A549 (cell line): ENCODE measurements at regions not wholly inside any gene's neighbourhood (a gene's known extent, or its start where the extent isn't known, plus 50 kb on each side); places are given as distances from the start of the nearest gene placed in this dataset.

ENCODE experiments used
- CBX2 ChIP-seq: fragments of 200-600 bp; sonication (generic); IDR thresholded peaks from 2 replicates; pipeline ENCODE4 v1.6.1; 2016; ENCODE audit warnings: low read depth, mild to moderate bottlenecking, borderline replicate concordance
- CBX8 ChIP-seq: fragments of 200-600 bp; sonication (generic); IDR thresholded peaks from 2 replicates; pipeline ENCODE4 v1.6.1; 2016
- CEBPB ChIP-seq, 2 experiments: fragments of >200 bp in 1 of 2; sonication (Bioruptor Twin) in 1 of 2; formaldehyde crosslinking in 1 of 2; IDR thresholded peaks; 2 replicates each; pipeline ENCODE4 v1.6.1; 2012 to 2016
- CHD2 ChIP-seq: fragments of 150-350 bp; IDR thresholded peaks from 2 replicates; pipeline ENCODE4 v1.6.1; 2014; ENCODE audit warnings: low read length; ENCODE audit not compliant: partially characterized antibody
- CTCF ChIP-seq: fragments of >200 bp; sonication (Bioruptor Twin); formaldehyde crosslinking; IDR thresholded peaks from 3 replicates; pipeline ENCODE4 v1.5.1; 2016
- ELK1 ChIP-seq: fragments of 150-350 bp; IDR thresholded peaks from 2 replicates; pipeline ENCODE4 v1.6.1; 2014; ENCODE audit warnings: low read depth, mild to moderate bottlenecking, low read length
- ESRRA ChIP-seq: fragments of 150-350 bp; IDR thresholded peaks from 2 replicates; pipeline ENCODE4 v1.6.1; 2014; ENCODE audit warnings: mild to moderate bottlenecking, low read length, borderline replicate concordance
- JUNB ChIP-seq: fragments of >200 bp; sonication (Bioruptor Twin); formaldehyde crosslinking; IDR thresholded peaks from 2 replicates; pipeline ENCODE4 v1.6.1; 2016
- POLR2A ChIP-seq: IDR thresholded peaks from 2 replicates; pipeline ENCODE4 v1.6.1; 2012; ENCODE audit warnings: mild to moderate bottlenecking, low read length
- RCOR1 ChIP-seq: fragments of 150-350 bp; IDR thresholded peaks from 2 replicates; pipeline ENCODE4 v1.6.1; 2014; ENCODE audit warnings: antibody characterized with exemption, low read length, low read depth
- REST ChIP-seq: fragments of 200-600 bp; sonication (generic); IDR thresholded peaks from 2 replicates; pipeline ENCODE4 v1.6.1; 2016; ENCODE audit warnings: antibody characterized with exemption, mild to moderate bottlenecking, moderate library complexity
- ZNF302 ChIP-seq: fragments of 250-450 bp; sonication (Bioruptor Pico); IDR thresholded peaks from 2 replicates; pipeline ENCODE4 v1.9.0; 2021; ENCODE audit warnings: inconsistent platforms, mild to moderate bottlenecking, moderate library complexity

GRCh38 chr3:28674212-28674611, 325.6 kb upstream of the AZI2 start:
- no peak for TF ChIP-seq POLR2A
- TF ChIP-seq CTCF, result no peak
- TF ChIP-seq ESRRA, result no peak
- no peak for TF ChIP-seq CHD2
- TF ChIP-seq CBX8, result no peak
- no peak for TF ChIP-seq CBX2
- no peak for TF ChIP-seq ELK1
- no peak for TF ChIP-seq RCOR1
- no peak for TF ChIP-seq ZNF302
- TF ChIP-seq CEBPB (IDR thresholded peaks at IDR 0.05), result no peak
- no peak for TF ChIP-seq JUNB
- TF ChIP-seq REST, result no peak
